A549 (cell line): ENCODE measurements at regions not wholly inside any gene's neighbourhood (a gene's known extent, or its start where the extent isn't known, plus 50 kb on each side); places are given as distances from the start of the nearest gene placed in this dataset.

ENCODE experiments used
- ATAC-seq, 2 experiments: fragments of 200-7000 bp in 1 of 2; fragments of >200 bp in 1 of 2; cut with Nextera tagmentation in 1 of 2; cut with Tn5 transposase in 1 of 2; 3 replicates each; pipeline versions ENCODE4 v1.8.0 to v1.9.1; 2018 to 2020; ENCODE audit warnings: mild to moderate bottlenecking in 1 of 2, moderate library complexity in 1 of 2
- CTCF ChIA-PET: fragments of 300-600 bp; sonication (Branson Sonifier 250); formaldehyde crosslinking; extraction: SDS; loops from one replicate; lab custom pipeline; 2021; ENCODE audit warnings: antibody characterized with exemption, inconsistent platforms; lab: Yijun Ruan, JAX
- POLR2A ChIA-PET: fragments of 350-600 bp; formaldehyde crosslinking; extraction: SDS; loops from one replicate; lab custom pipeline; 2021; ENCODE audit warnings: antibody characterized with exemption, inconsistent platforms; lab: Yijun Ruan, JAX
- DNase-seq, 2 experiments: peaks; one replicate each; pipeline versions ENCODE4 v3.0.0 to v3.0.0-alpha.2; 2011 to 2016; ENCODE audit warnings: low read depth in 1 of 2, low spot score in 1 of 2
- FAIRE-seq: peaks from 2 replicates; lab custom pipeline; 2011; peaks lifted over from hg19 to GRCh38; lab: Jason Lieb, UNC
- H3K27ac ChIP-seq, 2 experiments: fragments of >200 bp; sonication (Bioruptor Twin); formaldehyde crosslinking; 3 replicates each; pipeline ENCODE4 v1.5.1; 2016 to 2017
- H3K4me1 ChIP-seq: fragments of >200 bp; sonication (Bioruptor Twin); formaldehyde crosslinking; 3 replicates; pipeline ENCODE4 v1.6.1; 2016
- H3K4me2 ChIP-seq: fragments of >200 bp; sonication (Bioruptor Twin); formaldehyde crosslinking; 3 replicates; pipeline ENCODE4 v1.6.1; 2016
- H3K4me3 ChIP-seq: fragments of >200 bp; sonication (Bioruptor Twin); formaldehyde crosslinking; 3 replicates; pipeline ENCODE4 v1.5.1; 2016
- H3K9me3 ChIP-seq: fragments of >200 bp; sonication (Bioruptor Twin); formaldehyde crosslinking; 3 replicates; pipeline ENCODE4 v1.6.1; 2016
- ATOH8 ChIP-seq: fragments of 250-450 bp; sonication (Bioruptor Pico); IDR thresholded peaks from 2 replicates; pipeline ENCODE4 v1.5.0; 2020; ENCODE audit warnings: low read depth, mild to moderate bottlenecking, moderate library complexity
- CBX8 ChIP-seq: fragments of 200-600 bp; sonication (generic); IDR thresholded peaks from 2 replicates; pipeline ENCODE4 v1.6.1; 2016
- CEBPB ChIP-seq, 2 experiments: fragments of >200 bp in 1 of 2; sonication (Bioruptor Twin) in 1 of 2; formaldehyde crosslinking in 1 of 2; IDR thresholded peaks; 2 replicates each; pipeline ENCODE4 v1.6.1; 2012 to 2016
- CHD2 ChIP-seq: fragments of 150-350 bp; IDR thresholded peaks from 2 replicates; pipeline ENCODE4 v1.6.1; 2014; ENCODE audit warnings: low read length; ENCODE audit not compliant: partially characterized antibody
- CHD4 ChIP-seq: fragments of 200-600 bp; sonication (generic); IDR thresholded peaks from 2 replicates; pipeline ENCODE4 v1.6.1; 2016; ENCODE audit warnings: antibody characterized with exemption, mild to moderate bottlenecking, borderline replicate concordance
- EHMT2 ChIP-seq: fragments of 200-600 bp; sonication (generic); IDR thresholded peaks from 2 replicates; pipeline ENCODE4 v1.6.1; 2016; ENCODE audit warnings: antibody characterized with exemption, low read depth, mild to moderate bottlenecking, moderate library complexity
- ELK1 ChIP-seq: fragments of 150-350 bp; IDR thresholded peaks from 2 replicates; pipeline ENCODE4 v1.6.1; 2014; ENCODE audit warnings: low read depth, mild to moderate bottlenecking, low read length
- EP300 ChIP-seq, 2 experiments: fragments of >200 bp; sonication (Bioruptor Twin); formaldehyde crosslinking; IDR thresholded peaks; 2 replicates in 1 of 2; 3 replicates in 1 of 2; pipeline ENCODE4 v1.6.1; 2016 to 2017
- FOSB ChIP-seq: fragments of 250-450 bp; sonication (Bioruptor Pico); IDR thresholded peaks from 2 replicates; pipeline ENCODE4 v1.5.0; 2020; ENCODE audit warnings: mild to moderate bottlenecking, moderate library complexity
- FOSL2 ChIP-seq, 2 experiments: fragments of 450-650 bp in 1 of 2; fragments of >200 bp in 1 of 2; sonication (Bioruptor Twin) in 1 of 2; formaldehyde crosslinking; IDR thresholded peaks; 2 replicates each; pipeline versions ENCODE4 v1.5.0 to v1.6.1; 2016 to 2020; ENCODE audit warnings: mild to moderate bottlenecking in 1 of 2, moderate library complexity in 1 of 2
- GATA3 ChIP-seq: IDR thresholded peaks from 2 replicates; pipeline ENCODE4 v1.6.1; 2012; ENCODE audit warnings: borderline replicate concordance
- HEYL ChIP-seq: fragments of 250-450 bp; sonication (Bioruptor Pico); IDR thresholded peaks from 2 replicates; pipeline ENCODE4 v1.8.0; 2021; ENCODE audit warnings: mild to moderate bottlenecking, moderate library complexity
- HOXA7 ChIP-seq: fragments of 250-450 bp; sonication (Bioruptor Pico); IDR thresholded peaks from 2 replicates; pipeline ENCODE4 v1.5.0; 2020; ENCODE audit warnings: mild to moderate bottlenecking, moderate library complexity
- KDM5A ChIP-seq: fragments of 200-600 bp; sonication (generic); IDR thresholded peaks from 2 replicates; pipeline ENCODE4 v1.6.1; 2016; ENCODE audit warnings: antibody characterized with exemption, mild to moderate bottlenecking
- MYC ChIP-seq: IDR thresholded peaks from 2 replicates; pipeline ENCODE4 v1.6.1; 2012; ENCODE audit warnings: mild to moderate bottlenecking, inconsistent platforms, low read length, improper control_type of control experiment, borderline replicate concordance
- NFE2L2 ChIP-seq: fragments of 150-350 bp; conservative IDR thresholded peaks from 2 replicates; pipeline ENCODE4 v1.6.1; 2014; ENCODE audit warnings: low read length
- NR3C1 ChIP-seq: fragments of >200 bp; sonication (Bioruptor Twin); formaldehyde crosslinking; IDR thresholded peaks from 3 replicates; pipeline ENCODE4 v1.6.1; 2017
- RARB ChIP-seq: fragments of 250-450 bp; sonication (Bioruptor Pico); IDR thresholded peaks from 2 replicates; pipeline ENCODE4 v1.8.0; 2021; ENCODE audit warnings: mild to moderate bottlenecking, moderate library complexity
- RCOR1 ChIP-seq: fragments of 150-350 bp; IDR thresholded peaks from 2 replicates; pipeline ENCODE4 v1.6.1; 2014; ENCODE audit warnings: antibody characterized with exemption, low read length, low read depth
- RNF2 ChIP-seq: fragments of 200-600 bp; sonication (generic); IDR thresholded peaks from 2 replicates; pipeline ENCODE4 v1.6.1; 2016; ENCODE audit warnings: low read depth, mild to moderate bottlenecking, antibody characterized with exemption, moderate library complexity, borderline replicate concordance
- SMC3 ChIP-seq: fragments of >200 bp; sonication (Bioruptor Twin); formaldehyde crosslinking; IDR thresholded peaks from 3 replicates; pipeline ENCODE4 v1.6.1; 2018; ENCODE audit warnings: inconsistent platforms
- TFCP2L1 ChIP-seq: fragments of 250-450 bp; sonication (Bioruptor Pico); IDR thresholded peaks from 2 replicates; pipeline ENCODE4 v1.5.0; 2021; ENCODE audit warnings: mild to moderate bottlenecking
- ZFP36 ChIP-seq: fragments of 450-650 bp; IDR thresholded peaks from 2 replicates; pipeline ENCODE4 v1.6.1; 2014; ENCODE audit warnings: borderline replicate concordance; ENCODE audit not compliant: partially characterized antibody
- WGBS: methylation state at CpG from one replicate; pipeline ENCODE4 v1.1.6; 2017; ENCODE audit errors: missing lambda C conversion rate; 5-methylcytosine and 5-hydroxymethylcytosine counted together

- WGBS: 91% methylated on average over 1 of the region's 1 CpG
- POLR2A ChIA-PET: no interaction called here
- no peak overlapping the region for H3K4me2 ChIP-seq
- H3K27ac ChIP-seq: no peak overlapping the region
- ATAC-seq (no peak), DNase-seq (no peak), FAIRE-seq (no peak)
- no peaks in the 10 kb centered on the region for H3K9me3 ChIP-seq
- H3K4me3 ChIP-seq: no peak overlapping the region
- TF ChIP-seq ZFP36 (no peak), NR3C1 (no peak), RNF2 (no peak), RCOR1 (no peak), TFCP2L1 (CRISPR knock-in tag) (no peak), SMC3 (no peak), EHMT2 (no peak), ELK1 (no peak), MYC (no peak), CHD4 (no peak), FOSB (CRISPR knock-in tag) (no peak), KDM5A (no peak), NFE2L2 (no peak), HOXA7 (CRISPR knock-in tag) (no peak), GATA3 (no peak), CHD2 (no peak), FOSL2 (IDR thresholded peaks at IDR 0.05) (no peak), FOSL2 (CRISPR knock-in tag; IDR thresholded peaks at IDR 0.05) (no peak)
- CTCF ChIA-PET: interaction anchor here (1.0 to 1.7 kb wide), 3 partner anchors 158 to 163 kb away, joined by 3 read pairs; no protein-coding TSS in a partner anchor
- H3K4me1 ChIP-seq: no peaks in the 10 kb centered on the region
Measured at GRCh38 chr9:4921449-4921848, 63.6 kb upstream of the JAK2 start.

DNA sequence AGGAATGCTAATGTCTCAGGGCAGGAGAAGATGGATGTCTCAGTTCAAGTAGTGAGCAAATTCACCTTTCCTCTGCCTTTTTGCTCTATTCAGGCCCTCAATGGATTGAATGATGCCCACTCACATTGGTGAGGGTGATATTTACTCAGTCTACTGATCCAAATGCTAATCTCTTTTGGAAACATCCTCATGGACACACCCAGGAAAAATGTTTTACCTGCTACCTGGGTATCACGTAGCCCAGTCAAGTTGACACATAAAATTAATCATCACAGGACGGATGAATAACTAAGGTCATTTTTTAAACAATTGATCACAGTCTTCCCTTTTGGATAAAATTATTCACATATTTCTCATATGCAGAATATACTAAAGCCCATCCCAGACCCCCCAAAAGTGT lies 63.0 kb upstream of the JAK2 start:
- no peak overlapping the region for H3K4me2 ChIP-seq

DNA sequence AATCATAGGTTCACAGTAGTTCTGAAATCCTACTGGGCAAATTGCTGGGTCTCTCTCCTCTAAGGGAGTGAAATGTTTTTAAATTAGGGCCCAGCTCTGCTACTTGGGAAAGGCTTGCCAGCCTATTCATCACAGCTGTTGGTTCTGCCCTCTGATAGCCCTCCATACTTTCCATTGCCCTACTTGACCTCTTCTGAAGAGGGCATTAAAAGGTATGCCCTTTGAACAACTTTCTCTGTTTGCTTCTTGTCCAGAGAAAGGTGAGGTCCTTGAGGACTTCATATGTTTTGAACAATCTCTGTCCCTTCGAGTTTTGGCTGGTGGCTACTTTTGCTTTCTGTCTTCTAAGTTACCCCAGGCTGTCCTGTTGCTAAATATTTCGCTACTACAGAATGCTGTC lies 62.3 kb upstream of the JAK2 start:
- no peak for FAIRE-seq
- POLR2A ChIA-PET: no interaction called here
- CTCF ChIA-PET: interaction anchor here (0.9 to 3.7 kb wide), 7 partner anchors 10 to 169 kb away, joined by 3 to 36 read pairs (median 6); partner anchors contain the start of gene RCL1
- Histone ChIP-seq H3K4me1 (no peaks in the 10 kb centered on the region), H3K27ac (no peak overlapping the region), H3K4me2 (no peak overlapping the region), H3K9me3 (no peaks in the 10 kb centered on the region), H3K4me3 (no peak overlapping the region)
- no peak for DNase-seq
- no peak for TF ChIP-seq RARB
- no peak for TF ChIP-seq HEYL
- WGBS: 40% methylated on average over 2 of the region's 2 CpGs
- ATAC-seq: no peak

More for the DNA sequence above, 63.0 kb upstream of the JAK2 start:
- H3K4me1 ChIP-seq: no peaks in the 10 kb centered on the region
- ChIA-PET POLR2A (no interaction called here), CTCF (interaction anchor here (0.9 to 3.7 kb wide), 6 partner anchors 11 to 169 kb away, joined by 3 to 36 read pairs (median 4); no protein-coding TSS in a partner anchor)
- no peak for DNase-seq
- H3K27ac ChIP-seq: no peak overlapping the region
- ATAC-seq: no peak
- TF ChIP-seq CHD2: no peak
- TF ChIP-seq CEBPB (IDR thresholded peaks at IDR 0.05): no peak
- no peak for TF ChIP-seq TFCP2L1 (CRISPR knock-in tag)
- no peak for TF ChIP-seq ATOH8 (CRISPR knock-in tag)
- TF ChIP-seq EP300 (IDR thresholded peaks at IDR 0.05): no peak
- TF ChIP-seq CBX8: no peak
- no peak for TF ChIP-seq KDM5A
- WGBS: 92% methylated on average over 2 of the region's 2 CpGs
- H3K4me3 ChIP-seq: no peak overlapping the region
- no peak for FAIRE-seq
- H3K9me3 ChIP-seq: no peaks in the 10 kb centered on the region
